SU-DHL-6 (cell line): ENCODE measurements at regions not wholly inside any gene's neighbourhood (a gene's known extent, or its start where the extent isn't known, plus 50 kb on each side); places are given as distances from the start of the nearest gene placed in this dataset.

ENCODE experiments used
- H2AFZ ChIP-seq: fragments of 200-600 bp; sonication (generic); 2 replicates; pipeline ENCODE4 v1.6.1; 2014; ENCODE audit warnings: low read depth, mild to moderate bottlenecking, moderate library complexity, mixed read lengths, antibody characterized with exemption, low read length; ENCODE audit not compliant: severe bottlenecking
- H3F3A ChIP-seq: fragments of 200-600 bp; shearing (Covaris generic); 2 replicates; pipeline ENCODE4 v1.6.0; 2016; ENCODE audit warnings: antibody characterized with exemption, mild to moderate bottlenecking; ENCODE audit not compliant: insufficient read depth
- H3K27ac ChIP-seq: fragments of 200-600 bp; sonication (generic); 2 replicates; pipeline ENCODE4 v1.5.1; 2016; ENCODE audit warnings: low read depth, mild to moderate bottlenecking, low read length, moderate library complexity, mixed read lengths
- H3K27me3 ChIP-seq: fragments of 200-600 bp; sonication (generic), shearing (Covaris generic); 2 replicates; pipeline ENCODE4 v1.6.0; 2014; ENCODE audit warnings: mild to moderate bottlenecking, low read length
- H3K36me3 ChIP-seq: fragments of 200-600 bp; sonication (generic); 2 replicates; pipeline ENCODE4 v1.6.1; 2014; ENCODE audit warnings: mild to moderate bottlenecking, low read length, mixed read lengths
- H3K4me2 ChIP-seq: fragments of 300-600, 200-600 bp; shearing (Covaris generic), sonication (generic); 2 replicates; pipeline ENCODE4 v1.6.0; 2014; ENCODE audit warnings: low read length, low read depth, mild to moderate bottlenecking; ENCODE audit not compliant: poor library complexity, severe bottlenecking
- H3K4me3 ChIP-seq: fragments of 200-600 bp; sonication (generic); 2 replicates; pipeline ENCODE4 v1.5.1; 2014; ENCODE audit warnings: antibody characterized with exemption, low read length, mild to moderate bottlenecking, mixed read lengths; ENCODE audit not compliant: insufficient read depth, poor library complexity, severe bottlenecking
- H3K79me2 ChIP-seq: fragments of 200-600 bp; sonication (generic); 2 replicates; pipeline ENCODE4 v1.6.1; 2014; ENCODE audit warnings: mild to moderate bottlenecking, low read length, moderate library complexity; ENCODE audit not compliant: insufficient read depth
- H3K9ac ChIP-seq: fragments of 200-600 bp; sonication (generic); 2 replicates; pipeline ENCODE4 v1.7.0; 2014; ENCODE audit warnings: mild to moderate bottlenecking, low read length
- H3K9me2 ChIP-seq: fragments of 200-600 bp; sonication (generic); replicated peaks from 2 replicates; pipeline ENCODE4 v1.6.1; 2014; ENCODE audit warnings: low read length; ENCODE audit not compliant: insufficient read depth
- H3K9me3 ChIP-seq: fragments of 200-600 bp; sonication (generic); 2 replicates; pipeline ENCODE4 v1.6.1; 2014; ENCODE audit warnings: low read length, mixed read lengths; ENCODE audit not compliant: insufficient read depth
- H4K20me1 ChIP-seq: fragments of 200-600 bp; sonication (generic); 2 replicates; pipeline ENCODE4 v1.6.1; 2014; ENCODE audit warnings: low read depth, mild to moderate bottlenecking, antibody characterized with exemption, low read length, moderate library complexity, mixed read lengths
- EZH2phosphoT487 ChIP-seq: fragments of 200-600 bp; sonication (generic), shearing (Covaris generic); conservative IDR thresholded peaks from 2 replicates; pipeline ENCODE4 v1.6.1; 2018; ENCODE audit warnings: mild to moderate bottlenecking, antibody characterized with exemption, low read length, moderate library complexity, mixed read lengths
- TF ChIP-seq, protein P1 (sequence below): fragments of 200-600 bp; sonication (generic); IDR thresholded peaks from one replicate; pipeline ENCODE4 v1.5.1; 2017; ENCODE audit warnings: antibody characterized with exemption, mild to moderate bottlenecking, low read length, moderate library complexity; ENCODE audit not compliant: insufficient read depth, poor library complexity, severe bottlenecking

DNA sequence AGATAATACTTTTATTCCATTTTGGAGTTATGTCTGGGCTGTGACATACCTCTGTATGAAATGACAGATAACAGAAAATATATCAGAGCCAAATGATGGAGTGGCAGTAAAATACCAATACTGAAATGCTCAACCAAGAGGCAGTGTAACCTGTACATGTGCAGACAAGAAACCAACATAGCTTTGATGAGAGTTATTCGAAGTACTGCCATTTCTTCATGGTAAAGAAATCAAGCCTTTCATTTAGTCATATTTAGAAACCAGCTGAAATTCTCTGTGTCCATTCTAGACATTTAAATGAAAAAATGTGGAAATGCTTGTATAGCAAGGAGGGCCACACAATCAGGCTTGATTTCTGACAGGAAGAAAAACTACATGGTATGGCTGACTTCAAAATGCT is 127.1 kb upstream of the PTPRZ1 start:
- TF ChIP-seq, protein P1, sequence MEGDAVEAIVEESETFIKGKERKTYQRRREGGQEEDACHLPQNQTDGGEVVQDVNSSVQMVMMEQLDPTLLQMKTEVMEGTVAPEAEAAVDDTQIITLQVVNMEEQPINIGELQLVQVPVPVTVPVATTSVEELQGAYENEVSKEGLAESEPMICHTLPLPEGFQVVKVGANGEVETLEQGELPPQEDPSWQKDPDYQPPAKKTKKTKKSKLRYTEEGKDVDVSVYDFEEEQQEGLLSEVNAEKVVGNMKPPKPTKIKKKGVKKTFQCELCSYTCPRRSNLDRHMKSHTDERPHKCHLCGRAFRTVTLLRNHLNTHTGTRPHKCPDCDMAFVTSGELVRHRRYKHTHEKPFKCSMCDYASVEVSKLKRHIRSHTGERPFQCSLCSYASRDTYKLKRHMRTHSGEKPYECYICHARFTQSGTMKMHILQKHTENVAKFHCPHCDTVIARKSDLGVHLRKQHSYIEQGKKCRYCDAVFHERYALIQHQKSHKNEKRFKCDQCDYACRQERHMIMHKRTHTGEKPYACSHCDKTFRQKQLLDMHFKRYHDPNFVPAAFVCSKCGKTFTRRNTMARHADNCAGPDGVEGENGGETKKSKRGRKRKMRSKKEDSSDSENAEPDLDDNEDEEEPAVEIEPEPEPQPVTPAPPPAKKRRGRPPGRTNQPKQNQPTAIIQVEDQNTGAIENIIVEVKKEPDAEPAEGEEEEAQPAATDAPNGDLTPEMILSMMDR: no peak
- no peak for TF ChIP-seq EZH2phosphoT487
- no peaks in the 10 kb centered on the region for H3K36me3 ChIP-seq
- no peak overlapping the region for H3K4me2 ChIP-seq

DNA sequence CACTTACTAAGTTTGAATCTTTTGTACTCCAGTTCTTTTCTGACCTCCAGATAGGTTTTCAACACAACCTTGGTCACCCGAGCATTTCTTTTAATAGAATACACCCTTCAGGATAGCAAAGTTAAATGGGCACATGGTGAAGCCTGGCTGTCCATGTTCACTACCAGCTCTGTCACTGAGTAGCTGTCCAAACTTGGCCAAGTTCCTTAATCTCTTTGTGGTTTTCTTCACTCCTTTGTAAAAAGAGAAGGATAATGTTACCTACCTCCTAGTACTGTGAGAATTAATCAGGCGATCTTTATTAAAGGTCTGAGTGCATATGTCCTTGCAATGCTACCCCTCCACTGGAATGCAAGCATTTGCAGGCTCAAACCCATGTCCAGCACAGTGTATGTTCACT is 128.1 kb upstream of the PTPRZ1 start:
- H3K4me2 ChIP-seq: no peak overlapping the region
- no peak overlapping the region for H3K27ac ChIP-seq
- H2AFZ ChIP-seq: no peak overlapping the region
- no peaks in the 10 kb centered on the region for H3K9me3 ChIP-seq
- no peak overlapping the region for H3K9ac ChIP-seq
- no peaks in the 10 kb centered on the region for H4K20me1 ChIP-seq
- H3K9me2 ChIP-seq: no peaks in the 10 kb centered on the region
- TF ChIP-seq, protein P1: no peak
- TF ChIP-seq EZH2phosphoT487: no peak
- no peaks in the 10 kb centered on the region for H3K36me3 ChIP-seq
- H3K79me2 ChIP-seq: no peaks in the 10 kb centered on the region
- H3K27me3 ChIP-seq: no peaks in the 10 kb centered on the region
- no peak overlapping the region for H3K4me3 ChIP-seq
- no peaks in the 10 kb centered on the region for H3F3A ChIP-seq

More for the DNA sequence above, 127.1 kb upstream of the PTPRZ1 start:
- H3K4me3 ChIP-seq: no peak overlapping the region
- no peaks in the 10 kb centered on the region for H3F3A ChIP-seq
- H3K79me2 ChIP-seq: no peaks in the 10 kb centered on the region
- H3K9me3 ChIP-seq: no peaks in the 10 kb centered on the region
- no peak overlapping the region for H3K9ac ChIP-seq
- H2AFZ ChIP-seq: no peak overlapping the region
- H3K9me2 ChIP-seq: no peaks in the 10 kb centered on the region
- H3K27me3 ChIP-seq: no peaks in the 10 kb centered on the region
- H3K27ac ChIP-seq: no peak overlapping the region
- H4K20me1 ChIP-seq: no peaks in the 10 kb centered on the region

DNA sequence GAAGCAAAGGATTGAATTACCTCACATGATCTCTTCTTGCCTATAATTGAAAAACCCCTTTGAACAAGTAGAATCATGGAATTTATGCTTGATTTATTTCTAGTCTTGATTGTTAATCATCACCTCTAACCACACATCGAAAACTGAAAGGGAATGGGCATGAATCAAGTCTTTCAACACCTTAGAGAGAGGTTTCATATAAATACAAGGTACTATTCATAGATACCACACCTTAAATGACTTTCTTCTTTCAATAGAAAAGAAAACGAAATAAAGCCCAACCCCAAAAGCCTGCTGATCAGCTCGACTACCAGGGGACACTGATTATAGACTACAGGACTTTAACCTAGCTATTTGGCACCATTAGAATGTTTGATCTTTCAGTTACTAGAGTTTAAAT is 128.6 kb upstream of the PTPRZ1 start:
- Histone ChIP-seq H3F3A (no peaks in the 10 kb centered on the region), H3K4me2 (no peak overlapping the region), H3K36me3 (no peaks in the 10 kb centered on the region), H2AFZ (no peak overlapping the region), H3K4me3 (no peak overlapping the region), H3K27me3 (no peaks in the 10 kb centered on the region), H3K9ac (no peak overlapping the region), H4K20me1 (no peaks in the 10 kb centered on the region), H3K27ac (no peak overlapping the region), H3K9me3 (no peaks in the 10 kb centered on the region), H3K79me2 (no peaks in the 10 kb centered on the region), H3K9me2 (no peaks in the 10 kb centered on the region)
- TF ChIP-seq, protein P1: no peak
- no peak for TF ChIP-seq EZH2phosphoT487

DNA sequence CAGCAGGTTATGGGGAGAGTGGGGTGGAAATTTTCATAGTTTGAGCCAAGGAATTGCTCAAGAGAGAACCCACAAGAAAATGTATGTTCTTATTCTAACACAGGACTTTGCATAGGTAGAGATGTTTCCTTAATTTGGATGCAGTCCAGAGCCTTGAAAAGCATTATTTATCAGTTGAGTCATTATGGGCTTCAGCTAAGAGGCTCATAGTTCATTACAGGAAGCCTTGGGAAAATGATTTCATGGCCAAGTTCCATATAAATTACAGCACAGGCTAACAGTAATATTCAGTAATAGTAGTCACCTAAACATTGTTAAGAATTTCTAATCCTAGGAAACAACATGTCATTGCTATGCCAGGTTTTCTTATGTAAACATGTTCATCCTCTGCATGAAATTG is 131.1 kb upstream of the PTPRZ1 start:
- TF ChIP-seq, protein P1: no peak
- TF ChIP-seq EZH2phosphoT487: no peak
- H3K9me3 ChIP-seq: no peaks in the 10 kb centered on the region
- no peak overlapping the region for H3K4me3 ChIP-seq
- H3K79me2 ChIP-seq: no peaks in the 10 kb centered on the region
- H3K9me2 ChIP-seq: no peaks in the 10 kb centered on the region
- H3F3A ChIP-seq: no peaks in the 10 kb centered on the region
- no peak overlapping the region for H3K9ac ChIP-seq
- H3K36me3 ChIP-seq: no peaks in the 10 kb centered on the region
- no peak overlapping the region for H3K4me2 ChIP-seq
- no peaks in the 10 kb centered on the region for H4K20me1 ChIP-seq
- H3K27ac ChIP-seq: no peak overlapping the region
- no peak overlapping the region for H2AFZ ChIP-seq
- no peaks in the 10 kb centered on the region for H3K27me3 ChIP-seq
